ENCODE measurements at regions not wholly inside any gene's neighbourhood (a gene's known extent, or its start where the extent isn't known, plus 50 kb on each side); places are given as distances from the start of the nearest gene placed in this dataset.

DNA sequence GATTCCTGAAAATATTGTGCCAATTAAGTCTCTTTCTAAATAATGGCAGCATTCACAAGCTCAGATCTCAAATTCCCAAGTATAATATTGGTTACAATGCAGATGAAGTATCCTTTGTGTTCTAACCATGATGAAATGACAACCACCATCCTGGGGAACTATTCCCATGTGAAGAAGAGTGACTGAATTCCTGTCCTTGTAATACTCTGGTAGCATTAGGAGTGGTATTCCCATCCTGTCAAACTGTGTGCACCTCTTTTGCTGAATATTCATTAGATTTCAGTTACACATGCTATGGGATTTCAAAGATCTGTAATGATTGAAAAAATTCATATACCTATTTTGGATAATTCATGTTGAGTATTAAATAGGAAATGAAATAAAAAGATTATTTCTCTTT is 86.1 kb upstream of the SMIM30 start:
- peaks cover 3% of the 10 kb centered on the region; the same call in 1 of the 2 replicates for H3K27me3 Mint-ChIP-seq (ENCODE audit: low read depth)
- CTCF ChIA-PET: no interaction called here
- no peaks in the 10 kb centered on the region for H3K9me3 Mint-ChIP-seq
- H3K4me1 Mint-ChIP-seq: no peaks in the 10 kb centered on the region
- ATAC-seq: no peak
- no peak for DNase-seq (ENCODE audit: low spot score)
- H3K4me3 Mint-ChIP-seq: no peak overlapping the region
- TF ChIP-seq IRF2 (CRISPR knock-in tag; IDR thresholded peaks at IDR 0.05; ENCODE audit: borderline replicate concordance, low read depth) (no peak), MXD4 (CRISPR knock-in tag; IDR thresholded peaks at IDR 0.05; ENCODE audit: borderline replicate concordance) (no peak), ZNF219 (CRISPR knock-in tag; IDR thresholded peaks at IDR 0.05; ENCODE audit: borderline replicate concordance) (no peak), ETV6 (CRISPR knock-in tag; IDR thresholded peaks at IDR 0.05) (no peak), KAT7 (CRISPR knock-in tag; IDR thresholded peaks at IDR 0.05; ENCODE audit: borderline replicate concordance) (no peak), NFYB (CRISPR knock-in tag; conservative IDR thresholded peaks at IDR 0.05; ENCODE audit: low read depth) (no peak), GTF2I (CRISPR knock-in tag; conservative IDR thresholded peaks at IDR 0.05) (no peak), GRHL2 (CRISPR knock-in tag; IDR thresholded peaks at IDR 0.05; ENCODE audit: insufficient replicate concordance, severe bottlenecking) (no peak), SP1 (CRISPR knock-in tag; conservative IDR thresholded peaks at IDR 0.05) (no peak), ZNF423 (CRISPR knock-in tag; IDR thresholded peaks at IDR 0.05) (no peak), ZNF317 (CRISPR knock-in tag; IDR thresholded peaks at IDR 0.05; ENCODE audit: borderline replicate concordance, low read depth) (no peak)
- TF ChIP-seq, protein P1, sequence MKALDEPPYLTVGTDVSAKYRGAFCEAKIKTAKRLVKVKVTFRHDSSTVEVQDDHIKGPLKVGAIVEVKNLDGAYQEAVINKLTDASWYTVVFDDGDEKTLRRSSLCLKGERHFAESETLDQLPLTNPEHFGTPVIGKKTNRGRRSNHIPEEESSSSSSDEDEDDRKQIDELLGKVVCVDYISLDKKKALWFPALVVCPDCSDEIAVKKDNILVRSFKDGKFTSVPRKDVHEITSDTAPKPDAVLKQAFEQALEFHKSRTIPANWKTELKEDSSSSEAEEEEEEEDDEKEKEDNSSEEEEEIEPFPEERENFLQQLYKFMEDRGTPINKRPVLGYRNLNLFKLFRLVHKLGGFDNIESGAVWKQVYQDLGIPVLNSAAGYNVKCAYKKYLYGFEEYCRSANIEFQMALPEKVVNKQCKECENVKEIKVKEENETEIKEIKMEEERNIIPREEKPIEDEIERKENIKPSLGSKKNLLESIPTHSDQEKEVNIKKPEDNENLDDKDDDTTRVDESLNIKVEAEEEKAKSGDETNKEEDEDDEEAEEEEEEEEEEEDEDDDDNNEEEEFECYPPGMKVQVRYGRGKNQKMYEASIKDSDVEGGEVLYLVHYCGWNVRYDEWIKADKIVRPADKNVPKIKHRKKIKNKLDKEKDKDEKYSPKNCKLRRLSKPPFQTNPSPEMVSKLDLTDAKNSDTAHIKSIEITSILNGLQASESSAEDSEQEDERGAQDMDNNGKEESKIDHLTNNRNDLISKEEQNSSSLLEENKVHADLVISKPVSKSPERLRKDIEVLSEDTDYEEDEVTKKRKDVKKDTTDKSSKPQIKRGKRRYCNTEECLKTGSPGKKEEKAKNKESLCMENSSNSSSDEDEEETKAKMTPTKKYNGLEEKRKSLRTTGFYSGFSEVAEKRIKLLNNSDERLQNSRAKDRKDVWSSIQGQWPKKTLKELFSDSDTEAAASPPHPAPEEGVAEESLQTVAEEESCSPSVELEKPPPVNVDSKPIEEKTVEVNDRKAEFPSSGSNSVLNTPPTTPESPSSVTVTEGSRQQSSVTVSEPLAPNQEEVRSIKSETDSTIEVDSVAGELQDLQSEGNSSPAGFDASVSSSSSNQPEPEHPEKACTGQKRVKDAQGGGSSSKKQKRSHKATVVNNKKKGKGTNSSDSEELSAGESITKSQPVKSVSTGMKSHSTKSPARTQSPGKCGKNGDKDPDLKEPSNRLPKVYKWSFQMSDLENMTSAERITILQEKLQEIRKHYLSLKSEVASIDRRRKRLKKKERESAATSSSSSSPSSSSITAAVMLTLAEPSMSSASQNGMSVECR (CRISPR knock-in tag; IDR thresholded peaks at IDR 0.05; ENCODE audit: borderline replicate concordance): no peak
- TF ChIP-seq, protein P2, sequence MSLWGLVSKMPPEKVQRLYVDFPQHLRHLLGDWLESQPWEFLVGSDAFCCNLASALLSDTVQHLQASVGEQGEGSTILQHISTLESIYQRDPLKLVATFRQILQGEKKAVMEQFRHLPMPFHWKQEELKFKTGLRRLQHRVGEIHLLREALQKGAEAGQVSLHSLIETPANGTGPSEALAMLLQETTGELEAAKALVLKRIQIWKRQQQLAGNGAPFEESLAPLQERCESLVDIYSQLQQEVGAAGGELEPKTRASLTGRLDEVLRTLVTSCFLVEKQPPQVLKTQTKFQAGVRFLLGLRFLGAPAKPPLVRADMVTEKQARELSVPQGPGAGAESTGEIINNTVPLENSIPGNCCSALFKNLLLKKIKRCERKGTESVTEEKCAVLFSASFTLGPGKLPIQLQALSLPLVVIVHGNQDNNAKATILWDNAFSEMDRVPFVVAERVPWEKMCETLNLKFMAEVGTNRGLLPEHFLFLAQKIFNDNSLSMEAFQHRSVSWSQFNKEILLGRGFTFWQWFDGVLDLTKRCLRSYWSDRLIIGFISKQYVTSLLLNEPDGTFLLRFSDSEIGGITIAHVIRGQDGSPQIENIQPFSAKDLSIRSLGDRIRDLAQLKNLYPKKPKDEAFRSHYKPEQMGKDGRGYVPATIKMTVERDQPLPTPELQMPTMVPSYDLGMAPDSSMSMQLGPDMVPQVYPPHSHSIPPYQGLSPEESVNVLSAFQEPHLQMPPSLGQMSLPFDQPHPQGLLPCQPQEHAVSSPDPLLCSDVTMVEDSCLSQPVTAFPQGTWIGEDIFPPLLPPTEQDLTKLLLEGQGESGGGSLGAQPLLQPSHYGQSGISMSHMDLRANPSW (CRISPR knock-in tag; conservative IDR thresholded peaks at IDR 0.05; ENCODE audit: low read depth): no peak
- TF ChIP-seq, protein P3, sequence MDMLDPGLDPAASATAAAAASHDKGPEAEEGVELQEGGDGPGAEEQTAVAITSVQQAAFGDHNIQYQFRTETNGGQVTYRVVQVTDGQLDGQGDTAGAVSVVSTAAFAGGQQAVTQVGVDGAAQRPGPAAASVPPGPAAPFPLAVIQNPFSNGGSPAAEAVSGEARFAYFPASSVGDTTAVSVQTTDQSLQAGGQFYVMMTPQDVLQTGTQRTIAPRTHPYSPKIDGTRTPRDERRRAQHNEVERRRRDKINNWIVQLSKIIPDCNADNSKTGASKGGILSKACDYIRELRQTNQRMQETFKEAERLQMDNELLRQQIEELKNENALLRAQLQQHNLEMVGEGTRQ (CRISPR knock-in tag; IDR thresholded peaks at IDR 0.05): no peak
- TF ChIP-seq, protein P4, sequence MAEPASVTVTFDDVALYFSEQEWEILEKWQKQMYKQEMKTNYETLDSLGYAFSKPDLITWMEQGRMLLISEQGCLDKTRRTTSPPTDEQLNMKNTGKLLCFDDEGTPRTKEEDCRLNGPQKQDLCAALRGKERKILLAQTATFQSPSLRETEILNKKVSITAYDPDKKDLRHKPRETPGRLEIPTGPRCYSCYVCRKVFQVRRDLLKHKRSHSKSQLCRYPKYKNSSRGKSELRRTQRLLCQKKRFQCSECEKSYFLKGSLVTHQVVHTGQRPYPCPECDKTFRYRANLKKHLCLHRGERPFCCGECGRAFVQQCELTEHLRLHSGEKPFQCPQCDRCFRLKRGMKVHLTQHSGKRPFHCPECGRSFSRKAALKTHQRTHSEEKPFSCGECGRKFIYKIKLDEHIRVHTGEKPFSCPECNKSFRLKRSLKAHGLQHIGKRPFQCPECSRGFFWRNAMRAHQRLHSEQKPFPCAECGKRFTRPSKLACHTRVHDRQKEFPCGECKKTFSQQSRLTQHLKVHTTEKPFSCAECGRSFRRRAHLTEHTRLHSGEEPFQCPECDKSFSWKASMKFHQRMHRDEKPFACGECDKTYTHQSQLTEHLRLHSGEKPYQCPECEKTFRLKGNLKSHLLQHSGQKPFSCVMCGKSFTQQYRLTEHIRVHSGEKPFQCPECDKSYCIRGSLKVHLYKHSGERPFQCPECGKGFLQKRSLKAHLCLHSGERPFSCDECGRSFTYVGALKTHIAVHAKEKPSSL (CRISPR knock-in tag; conservative IDR thresholded peaks at IDR 0.05): no peak
- no peaks in the 10 kb centered on the region for H3K36me3 Mint-ChIP-seq
- POLR2A ChIA-PET: no interaction called here
- no peak overlapping the region for H3K27ac Mint-ChIP-seq

DNA sequence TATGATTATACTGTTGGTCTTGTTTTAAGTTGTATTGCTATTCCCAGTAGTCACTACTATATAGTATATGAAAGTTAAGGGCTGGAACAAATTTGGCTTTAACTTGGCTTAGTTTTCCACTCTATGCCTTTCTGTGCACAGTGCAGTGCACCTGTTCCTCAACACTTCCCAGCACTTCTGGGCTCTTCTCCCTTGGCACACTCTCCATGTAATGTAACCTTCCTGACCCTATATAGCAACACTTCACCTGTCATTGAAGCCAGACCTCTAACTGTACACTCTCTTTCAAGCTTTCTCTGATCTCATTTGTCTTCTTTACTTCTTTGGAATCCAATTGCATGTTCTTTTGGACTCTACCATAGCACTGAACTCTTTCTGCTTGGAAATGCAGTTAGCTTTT is 83.9 kb upstream of the SMIM30 start:
- no peaks in the 10 kb centered on the region for H3K36me3 Mint-ChIP-seq
- no peak overlapping the region for H3K4me3 Mint-ChIP-seq
- no peaks in the 10 kb centered on the region for H3K4me1 Mint-ChIP-seq
- no peak for TF ChIP-seq FOXK1 (CRISPR knock-in tag; IDR thresholded peaks at IDR 0.05)
- no peak for TF ChIP-seq RORB (CRISPR knock-in tag; IDR thresholded peaks at IDR 0.05)
- ChIA-PET POLR2A (no interaction called here), CTCF (no interaction called here)
- ATAC-seq (no peak), DNase-seq (ENCODE audit: low spot score) (no peak)
- peaks cover 3% of the 10 kb centered on the region; the same call in 1 of the 2 replicates for H3K27me3 Mint-ChIP-seq (ENCODE audit: low read depth)
- H3K27ac Mint-ChIP-seq: no peak overlapping the region
- no peaks in the 10 kb centered on the region for H3K9me3 Mint-ChIP-seq

Measured in WTC11 (cell line).